GM10266 (cell line): ENCODE measurements at regions not wholly inside any gene's neighbourhood (a gene's known extent, or its start where the extent isn't known, plus 50 kb on each side); places are given as distances from the start of the nearest gene placed in this dataset.

Source experiments
- DNase-seq: peaks from one replicate; pipeline ENCODE4 v3.0.0; 2012; ENCODE audit errors: extremely low spot score
- CTCF ChIP-seq: IDR thresholded peaks from 2 replicates; pipeline ENCODE4 v1.5.1; 2012; ENCODE audit warnings: mild to moderate bottlenecking, low read depth; ENCODE audit not compliant: control insufficient read depth, insufficient read depth; ENCODE audit errors: missing control alignments

- no peak for TF ChIP-seq CTCF
- no peak for DNase-seq
Observed at GRCh38 chr11:122424636-122425035, 230.9 kb upstream of the UBASH3B start.

- TF ChIP-seq CTCF = no peak
- no peak for DNase-seq
Observed at GRCh38 chr11:122423886-122424285, 231.6 kb upstream of the UBASH3B start.

- no peak for TF ChIP-seq CTCF
- no peak for DNase-seq
Observed at GRCh38 chr11:122423273-122423672, 232.2 kb upstream of the UBASH3B start.

- TF ChIP-seq CTCF = no peak
- no peak for DNase-seq
Observed at GRCh38 chr11:122422682-122423081, 232.8 kb upstream of the UBASH3B start.

- TF ChIP-seq CTCF = no peak
- DNase-seq = no peak
Observed at GRCh38 chr11:122421702-122422101, 233.8 kb upstream of the UBASH3B start.

- TF ChIP-seq CTCF = no peak
Observed at GRCh38 chr11:122418032-122418431, 237.5 kb upstream of the UBASH3B start.

GRCh38 chr11:122414406-122415018 is 241.0 kb upstream of the UBASH3B start:
- TF ChIP-seq CTCF = no peak

More at GRCh38 chr11:122418032-122418431, 237.5 kb upstream of the UBASH3B start:
- no peak for DNase-seq

More at GRCh38 chr11:122414406-122415018, 241.0 kb upstream of the UBASH3B start:
- no peak for DNase-seq
